ENCODE measurements at regions not wholly inside any gene's neighbourhood (a gene's known extent, or its start where the extent isn't known, plus 50 kb on each side); places are given as distances from the start of the nearest gene placed in this dataset.

- Mint-ChIP-seq H3K9me3 (peaks cover 5% of the 10 kb centered on the region), H3K36me3 (ENCODE audit: low read depth) (no peaks in the 10 kb centered on the region), H3K27ac (no peak overlapping the region), H3K4me1 (no peaks in the 10 kb centered on the region), H3K27me3 (no peaks in the 10 kb centered on the region), H3K4me3 (no peak overlapping the region)
- no peak for DNase-seq
- intact Hi-C loops (cut with micrococcal nuclease), result no loop called here
These were observed 669.3 kb downstream of the NLGN4X start for GRCh38 chrX:5559386-5559785.

DNA sequence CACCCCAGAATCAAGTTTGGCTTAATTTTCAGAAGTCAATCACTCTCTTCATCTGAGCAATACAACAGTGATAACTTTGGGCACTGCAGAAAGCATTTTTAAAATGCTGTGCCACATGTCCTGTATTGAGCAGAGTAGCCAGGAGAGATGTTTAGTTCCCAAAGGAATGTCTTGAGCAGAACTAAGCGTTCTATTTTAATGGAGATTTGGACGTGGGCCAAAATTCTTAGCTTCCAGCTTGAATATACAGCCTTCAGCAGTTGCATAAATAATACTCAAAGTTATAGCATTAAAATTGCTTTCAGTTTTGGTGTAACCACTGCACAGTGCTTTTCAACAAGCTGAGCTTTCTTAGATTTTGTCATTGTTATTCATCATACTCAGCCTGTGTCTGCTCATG, 679.2 kb downstream of the NLGN4X start:
- Mint-ChIP-seq H3K27me3 (no peaks in the 10 kb centered on the region), H3K36me3 (ENCODE audit: low read depth) (no peaks in the 10 kb centered on the region), H3K4me3 (no peak overlapping the region), H3K9me3 (no peaks in the 10 kb centered on the region), H3K4me1 (no peaks in the 10 kb centered on the region), H3K27ac (no peak overlapping the region)
- intact Hi-C loops (cut with micrococcal nuclease), result no loop called here
- no peak for DNase-seq

GRCh38 chrX:5537098-5537497, 691.6 kb downstream of the NLGN4X start:
- Mint-ChIP-seq H3K36me3 (ENCODE audit: low read depth) (no peaks in the 10 kb centered on the region), H3K9me3 (peaks cover 4% of the 10 kb centered on the region), H3K4me3 (no peak overlapping the region), H3K27me3 (no peaks in the 10 kb centered on the region), H3K27ac (no peak overlapping the region), H3K4me1 (no peaks in the 10 kb centered on the region)
- intact Hi-C loops (cut with micrococcal nuclease), result no loop called here
- no peak for DNase-seq

DNA sequence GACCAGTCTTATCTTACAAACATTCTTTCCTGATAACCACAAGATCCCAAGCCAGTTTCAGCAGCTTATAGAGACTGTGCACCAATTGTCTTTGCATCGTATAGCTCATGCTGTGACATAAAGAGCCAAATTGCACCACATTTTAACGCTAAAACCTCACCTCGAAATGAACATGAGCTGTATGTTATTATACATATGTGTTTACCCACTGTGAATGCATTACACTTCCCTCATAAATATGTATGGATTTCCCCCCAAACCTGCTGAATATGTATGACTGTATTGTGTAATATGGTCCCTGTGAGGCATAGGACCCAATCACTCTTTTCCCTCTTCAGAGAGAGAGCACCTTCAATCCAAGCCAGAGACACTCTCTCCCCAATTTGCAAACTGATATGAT, 692.4 kb downstream of the NLGN4X start:
- no peak overlapping the region for H3K27ac Mint-ChIP-seq
- no peak for DNase-seq
- no peaks in the 10 kb centered on the region for H3K27me3 Mint-ChIP-seq
- intact Hi-C loops (cut with micrococcal nuclease), result no loop called here
- no peaks in the 10 kb centered on the region for H3K36me3 Mint-ChIP-seq (ENCODE audit: low read depth)
- H3K4me1 Mint-ChIP-seq, result no peaks in the 10 kb centered on the region
- H3K9me3 Mint-ChIP-seq, result peaks cover 4% of the 10 kb centered on the region
- no peak overlapping the region for H3K4me3 Mint-ChIP-seq

GRCh38 chrX:5528057-5528456, 700.6 kb downstream of the NLGN4X start:
- no peaks in the 10 kb centered on the region for H3K27me3 Mint-ChIP-seq
- no peak for DNase-seq
- intact Hi-C loops (cut with micrococcal nuclease), result no loop called here

DNA sequence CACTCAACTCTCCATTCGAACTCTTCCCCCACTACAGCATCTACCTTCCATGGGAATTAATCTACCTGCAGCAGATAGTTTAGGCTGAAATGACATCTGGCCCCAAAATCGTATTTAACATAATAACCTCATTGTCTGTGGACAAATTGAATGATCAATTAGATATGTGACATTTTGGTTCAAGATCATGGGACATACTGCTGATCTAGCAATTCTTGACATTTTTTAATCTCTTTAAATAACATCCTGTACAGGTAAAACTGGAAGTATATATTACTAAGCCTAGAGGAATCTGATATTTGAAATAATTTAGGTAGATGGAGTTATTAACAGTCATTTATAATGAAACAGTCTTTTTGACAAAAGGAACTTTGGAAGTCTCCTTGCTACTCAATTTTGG, 702.5 kb downstream of the NLGN4X start:
- H3K36me3 Mint-ChIP-seq (ENCODE audit: low read depth), result no peaks in the 10 kb centered on the region
- no peak overlapping the region for H3K27ac Mint-ChIP-seq
- DNase-seq, result no peak
- intact Hi-C loops (cut with micrococcal nuclease), result no loop called here
- H3K27me3 Mint-ChIP-seq, result no peaks in the 10 kb centered on the region
- peaks cover 3% of the 10 kb centered on the region for H3K9me3 Mint-ChIP-seq
- no peaks in the 10 kb centered on the region for H3K4me1 Mint-ChIP-seq
- no peak overlapping the region for H3K4me3 Mint-ChIP-seq

More at GRCh38 chrX:5528057-5528456, 700.6 kb downstream of the NLGN4X start:
- Mint-ChIP-seq H3K27ac (no peak overlapping the region), H3K36me3 (ENCODE audit: low read depth) (no peaks in the 10 kb centered on the region), H3K4me3 (no peak overlapping the region), H3K4me1 (no peaks in the 10 kb centered on the region), H3K9me3 (peaks cover 3% of the 10 kb centered on the region)

DNA sequence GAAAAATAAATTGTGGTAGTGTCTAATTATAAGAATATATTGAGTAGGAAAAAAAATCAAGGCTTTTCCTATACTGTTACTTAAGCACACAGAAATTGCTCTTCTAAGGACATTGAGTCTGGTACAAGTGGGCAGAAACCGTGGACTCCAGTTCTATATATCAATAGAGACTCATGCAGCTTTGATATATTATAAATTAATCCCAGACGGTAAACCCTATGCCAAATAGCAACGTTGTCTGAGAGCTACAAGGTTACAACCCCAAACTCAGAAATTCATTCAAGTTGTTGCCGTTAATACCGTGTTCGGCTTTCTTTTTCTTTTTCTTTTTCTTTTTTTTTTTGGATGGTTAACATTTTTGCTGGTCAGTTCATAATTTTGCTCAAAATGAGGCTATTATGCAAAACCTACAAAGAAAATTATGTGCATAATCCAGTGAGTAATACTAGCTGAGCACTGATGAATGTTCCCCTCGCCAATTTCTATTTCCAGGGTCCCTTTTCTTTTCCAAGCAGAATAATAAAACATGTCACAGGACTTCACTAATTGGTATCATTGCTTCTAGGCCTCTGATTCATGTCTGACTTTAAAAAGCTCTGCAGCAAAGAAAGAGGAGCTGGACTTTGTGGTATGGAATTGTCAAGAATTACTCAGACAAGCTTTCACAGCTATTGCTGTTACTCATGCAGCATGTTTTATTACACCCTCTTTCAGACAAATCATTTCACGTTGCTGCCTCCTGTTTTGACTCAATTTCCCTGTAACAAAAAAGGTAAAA, 737.7 kb downstream of the NLGN4X start:
- H3K4me1 Mint-ChIP-seq, result no peaks in the 10 kb centered on the region
- intact Hi-C loops (cut with micrococcal nuclease), result no loop called here
- H3K27me3 Mint-ChIP-seq, result no peaks in the 10 kb centered on the region
- H3K27ac Mint-ChIP-seq, result no peak overlapping the region
- H3K36me3 Mint-ChIP-seq (ENCODE audit: low read depth), result no peaks in the 10 kb centered on the region
- no peaks in the 10 kb centered on the region for H3K9me3 Mint-ChIP-seq
- no peak for DNase-seq
- H3K4me3 Mint-ChIP-seq, result no peak overlapping the region

- Mint-ChIP-seq H3K27ac (no peak overlapping the region), H3K27me3 (no peaks in the 10 kb centered on the region), H3K4me1 (no peaks in the 10 kb centered on the region), H3K4me3 (no peak overlapping the region), H3K36me3 (ENCODE audit: low read depth) (no peaks in the 10 kb centered on the region), H3K9me3 (no peaks in the 10 kb centered on the region)
- no peak for DNase-seq
- intact Hi-C loops (cut with micrococcal nuclease), result no loop called here
These were observed 754.4 kb downstream of the NLGN4X start for GRCh38 chrX:5474282-5474681.

GRCh38 chrX:5458300-5458842, 770.3 kb downstream of the NLGN4X start:
- Mint-ChIP-seq H3K27ac (no peak overlapping the region), H3K4me3 (no peak overlapping the region), H3K36me3 (ENCODE audit: low read depth) (no peaks in the 10 kb centered on the region), H3K9me3 (no peaks in the 10 kb centered on the region), H3K4me1 (no peaks in the 10 kb centered on the region), H3K27me3 (no peaks in the 10 kb centered on the region)
- intact Hi-C loops (cut with micrococcal nuclease), result no loop called here
- no peak for DNase-seq

GRCh38 chrX:5449323-5449722, 779.3 kb downstream of the NLGN4X start:
- no peaks in the 10 kb centered on the region for H3K9me3 Mint-ChIP-seq
- no peaks in the 10 kb centered on the region for H3K27me3 Mint-ChIP-seq
- no peaks in the 10 kb centered on the region for H3K36me3 Mint-ChIP-seq (ENCODE audit: low read depth)
- H3K27ac Mint-ChIP-seq, result no peak overlapping the region
- intact Hi-C loops (cut with micrococcal nuclease), result no loop called here
- H3K4me3 Mint-ChIP-seq, result no peak overlapping the region
- H3K4me1 Mint-ChIP-seq, result no peaks in the 10 kb centered on the region
- DNase-seq, result no peak

- Mint-ChIP-seq H3K4me3 (no peak overlapping the region), H3K27me3 (no peaks in the 10 kb centered on the region), H3K9me3 (no peaks in the 10 kb centered on the region), H3K27ac (no peak overlapping the region), H3K4me1 (no peaks in the 10 kb centered on the region), H3K36me3 (ENCODE audit: low read depth) (no peaks in the 10 kb centered on the region)
- intact Hi-C loops (cut with micrococcal nuclease), result no loop called here
- no peak for DNase-seq
These were observed 796.8 kb downstream of the NLGN4X start for GRCh38 chrX:5431823-5432222.

- H3K4me1 Mint-ChIP-seq, result no peaks in the 10 kb centered on the region
- no peak overlapping the region for H3K4me3 Mint-ChIP-seq
- H3K36me3 Mint-ChIP-seq (ENCODE audit: low read depth), result no peaks in the 10 kb centered on the region
- DNase-seq, result no peak
- no peak overlapping the region for H3K27ac Mint-ChIP-seq
- no peaks in the 10 kb centered on the region for H3K9me3 Mint-ChIP-seq
- intact Hi-C loops (cut with micrococcal nuclease), result no loop called here
- no peaks in the 10 kb centered on the region for H3K27me3 Mint-ChIP-seq
These were observed 803.5 kb downstream of the NLGN4X start for GRCh38 chrX:5425119-5425518.

DNA sequence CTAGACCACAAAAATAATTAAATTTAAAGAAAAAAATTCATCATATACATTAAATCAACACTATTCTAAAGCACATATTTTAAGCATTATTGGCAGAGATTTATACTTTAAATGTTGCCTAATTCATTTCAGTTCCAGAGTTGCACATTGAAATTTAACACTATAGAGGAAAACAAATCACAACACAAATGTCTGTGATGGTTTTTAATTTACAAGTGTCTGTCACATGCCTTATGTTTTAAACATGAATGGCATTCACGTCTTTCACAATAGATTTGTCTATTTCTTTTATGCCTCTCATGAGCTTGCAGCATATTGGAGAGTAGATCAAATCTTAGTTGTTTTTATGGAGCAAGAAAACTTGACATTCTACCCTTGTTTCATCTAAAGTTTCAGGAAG, 811.3 kb downstream of the NLGN4X start:
- Mint-ChIP-seq H3K27ac (no peak overlapping the region), H3K9me3 (no peaks in the 10 kb centered on the region), H3K27me3 (no peaks in the 10 kb centered on the region), H3K4me3 (no peak overlapping the region), H3K36me3 (ENCODE audit: low read depth) (no peaks in the 10 kb centered on the region), H3K4me1 (no peaks in the 10 kb centered on the region)
- DNase-seq, result no peak
- intact Hi-C loops (cut with micrococcal nuclease), result no loop called here

- intact Hi-C loops (cut with micrococcal nuclease), result no loop called here
- no peak for DNase-seq
- Mint-ChIP-seq H3K4me3 (no peak overlapping the region), H3K9me3 (no peaks in the 10 kb centered on the region), H3K4me1 (no peaks in the 10 kb centered on the region), H3K36me3 (ENCODE audit: low read depth) (no peaks in the 10 kb centered on the region), H3K27me3 (no peaks in the 10 kb centered on the region), H3K27ac (no peak overlapping the region)
These were observed 812.9 kb downstream of the NLGN4X start for GRCh38 chrX:5415738-5416137.

- H3K4me1 Mint-ChIP-seq, result no peaks in the 10 kb centered on the region
- H3K9me3 Mint-ChIP-seq, result no peaks in the 10 kb centered on the region
- H3K27ac Mint-ChIP-seq, result no peak overlapping the region
- no peaks in the 10 kb centered on the region for H3K36me3 Mint-ChIP-seq (ENCODE audit: low read depth)
- intact Hi-C loops (cut with micrococcal nuclease), result no loop called here
- no peak for DNase-seq
- H3K27me3 Mint-ChIP-seq, result no peaks in the 10 kb centered on the region
- no peak overlapping the region for H3K4me3 Mint-ChIP-seq
These were observed 819.6 kb downstream of the NLGN4X start for GRCh38 chrX:5409106-5409505.
